Neural crest cell (in vitro differentiated cells): ENCODE measurements at regions not wholly inside any gene's neighbourhood (a gene's known extent, or its start where the extent isn't known, plus 50 kb on each side); places are given as distances from the start of the nearest gene placed in this dataset.

Source experiments
- DNase-seq: peaks from one replicate; pipeline ENCODE4 v3.0.0; 2021; ENCODE audit warnings: low read depth, mixed read lengths, low spot score
- H3K27ac Mint-ChIP-seq: one replicate; pipeline ENCODE4 v1.8.0; 2021; ENCODE audit warnings: mild to moderate bottlenecking, mixed read lengths; ENCODE audit not compliant: unreplicated experiment
- H3K27me3 Mint-ChIP-seq: 2 replicates; pipeline ENCODE4 v1.8.0; 2021; ENCODE audit warnings: low read depth, mild to moderate bottlenecking, mixed read lengths
- H3K36me3 Mint-ChIP-seq: 2 replicates; pipeline ENCODE4 v1.8.0; 2021; ENCODE audit warnings: low read depth, mild to moderate bottlenecking, mixed read lengths
- H3K4me1 Mint-ChIP-seq: 2 replicates; pipeline ENCODE4 v1.8.0; 2021; ENCODE audit warnings: mixed read lengths
- H3K4me3 Mint-ChIP-seq: one replicate; pipeline ENCODE4 v1.8.0; 2021; ENCODE audit warnings: mild to moderate bottlenecking, mixed read lengths
- H3K9me3 Mint-ChIP-seq: 2 replicates; pipeline ENCODE4 v1.8.0; 2021; ENCODE audit warnings: mixed read lengths
- CTCF ChIP-seq: fragments of 200-600 bp; sonication (generic); conservative IDR thresholded peaks from 2 replicates; pipeline ENCODE4 v1.5.0; 2021; ENCODE audit warnings: antibody characterized with exemption, mild to moderate bottlenecking

- no peak for TF ChIP-seq CTCF
- Mint-ChIP-seq H3K27ac (no peak overlapping the region), H3K4me1 (peaks cover 9% of the 10 kb centered on the region), H3K36me3 (no peaks in the 10 kb centered on the region), H3K4me3 (no peak overlapping the region), H3K27me3 (peaks cover 8% of the 10 kb centered on the region), H3K9me3 (no peaks in the 10 kb centered on the region)
- no peak for DNase-seq
Observed at GRCh38 chr2:190785334-190785733, 95.3 kb upstream of the GLS start.

GRCh38 chr2:190786404-190787166 lies 94.0 kb upstream of the GLS start:
- H3K4me1 Mint-ChIP-seq: peaks cover 11% of the 10 kb centered on the region
- no peak overlapping the region for H3K27ac Mint-ChIP-seq

DNA sequence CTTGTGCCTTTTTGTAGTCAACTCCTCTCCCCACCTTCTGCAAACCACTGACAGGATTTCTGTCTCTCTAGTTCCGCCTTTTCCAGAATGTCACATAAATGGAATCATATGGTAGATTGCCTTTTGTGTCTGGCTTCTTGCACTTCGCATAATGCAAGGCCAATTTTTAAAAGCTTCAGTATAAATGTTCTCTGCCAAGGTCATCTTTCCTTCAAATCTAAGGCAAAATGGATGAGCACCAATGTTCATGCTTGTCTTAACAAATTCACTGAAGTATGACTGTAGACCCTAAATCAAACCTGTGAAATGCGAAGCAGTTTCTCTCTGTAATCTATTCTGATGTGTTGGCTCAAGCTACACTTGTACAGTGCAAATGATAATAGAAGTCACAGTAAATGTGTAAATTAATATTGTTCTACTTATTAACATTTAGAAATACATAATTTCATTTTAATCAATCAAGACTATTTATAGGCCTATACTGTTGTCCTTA lies 92.8 kb upstream of the GLS start:
- Mint-ChIP-seq H3K4me1 (peaks cover 15% of the 10 kb centered on the region), H3K27ac (no peak overlapping the region), H3K9me3 (no peaks in the 10 kb centered on the region), H3K4me3 (no peak overlapping the region), H3K36me3 (no peaks in the 10 kb centered on the region), H3K27me3 (no peaks in the 10 kb centered on the region)
- DNase-seq: no peak
- TF ChIP-seq CTCF: no peak

More at GRCh38 chr2:190786404-190787166, 94.0 kb upstream of the GLS start:
- no peaks in the 10 kb centered on the region for H3K36me3 Mint-ChIP-seq
- H3K4me3 Mint-ChIP-seq: no peak overlapping the region
- no peak for TF ChIP-seq CTCF
- no peaks in the 10 kb centered on the region for H3K27me3 Mint-ChIP-seq
- no peaks in the 10 kb centered on the region for H3K9me3 Mint-ChIP-seq
- DNase-seq: no peak

DNA sequence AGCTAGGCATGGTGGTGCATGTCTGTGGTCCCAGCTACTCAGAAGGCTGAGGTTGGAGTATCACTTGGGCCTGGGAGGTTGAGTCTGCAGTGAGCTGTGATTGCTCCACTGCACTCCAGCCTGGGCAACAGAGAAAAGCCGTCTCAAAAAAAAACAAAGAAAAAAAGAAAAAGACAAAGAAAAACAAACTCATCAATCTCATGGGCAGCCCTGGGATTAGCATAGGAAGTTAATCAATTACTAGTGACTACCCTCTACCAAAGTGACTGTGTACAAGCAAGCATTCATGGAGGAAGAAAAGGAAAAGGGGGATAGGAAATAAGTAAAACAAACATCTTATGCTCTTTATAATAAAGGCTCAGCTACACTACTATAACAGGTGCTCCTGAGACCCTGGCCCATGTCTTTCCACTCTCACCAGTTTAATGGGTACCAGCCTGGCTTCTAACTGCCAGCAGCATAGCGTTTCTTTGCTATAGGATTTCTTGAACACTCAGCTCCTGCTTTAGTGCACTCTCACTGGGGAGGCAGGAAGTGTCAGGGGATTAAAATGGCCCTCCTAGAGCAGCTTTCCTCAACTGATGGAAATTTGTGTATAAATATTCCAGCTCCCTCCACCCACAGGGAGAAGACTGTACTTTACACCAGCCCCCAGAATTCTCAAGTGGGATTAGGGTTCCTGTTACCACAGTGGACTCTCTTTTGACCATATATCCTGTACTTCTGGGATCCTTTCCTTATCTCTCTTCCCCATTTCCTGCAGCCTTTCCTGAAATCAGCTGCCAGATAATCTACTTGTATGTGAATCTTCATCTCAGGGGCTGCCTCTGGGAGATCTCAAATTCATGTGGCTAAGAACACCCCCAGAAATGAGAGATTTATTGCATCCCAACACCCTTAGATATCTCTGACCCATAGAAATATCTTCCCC lies 91.3 kb upstream of the GLS start:
- H3K4me3 Mint-ChIP-seq: no peak overlapping the region
- no peak for TF ChIP-seq CTCF
- no peak overlapping the region for H3K27ac Mint-ChIP-seq
- H3K9me3 Mint-ChIP-seq: no peaks in the 10 kb centered on the region
- DNase-seq: no peak
- peaks cover 15% of the 10 kb centered on the region for H3K4me1 Mint-ChIP-seq
- no peaks in the 10 kb centered on the region for H3K36me3 Mint-ChIP-seq
- H3K27me3 Mint-ChIP-seq: no peaks in the 10 kb centered on the region

GRCh38 chr2:190791347-190791975 lies 89.2 kb upstream of the GLS start:
- no peak overlapping the region for H3K27ac Mint-ChIP-seq
- no peak for DNase-seq

More at GRCh38 chr2:190791347-190791975, 89.2 kb upstream of the GLS start:
- no peaks in the 10 kb centered on the region for H3K36me3 Mint-ChIP-seq
- no peaks in the 10 kb centered on the region for H3K27me3 Mint-ChIP-seq
- peaks cover 15% of the 10 kb centered on the region for H3K4me1 Mint-ChIP-seq
- no peaks in the 10 kb centered on the region for H3K9me3 Mint-ChIP-seq
- no peak overlapping the region for H3K4me3 Mint-ChIP-seq
- TF ChIP-seq CTCF: no peak
